GM19324 (cell line): ENCODE measurements at regions not wholly inside any gene's neighbourhood (a gene's known extent, or its start where the extent isn't known, plus 50 kb on each side); places are given as distances from the start of the nearest gene placed in this dataset.
A peak's percentile ranks its signal among the peaks of the same experiment; 100 is the strongest.
"Not testable (repeated sequence)": the region's sequence is repeated elsewhere in the genome, so short reads cannot be mapped to it uniquely, and the experiment has no call there.

Experiments used
- ATAC-seq: cut with Tn5 transposase; IDR thresholded peaks from one replicate; pipeline ENCODE4 v1.9.1; 2021; ENCODE audit warnings: mild to moderate bottlenecking, moderate library complexity; ENCODE audit not compliant: unreplicated experiment, low FRiP score

DNA sequence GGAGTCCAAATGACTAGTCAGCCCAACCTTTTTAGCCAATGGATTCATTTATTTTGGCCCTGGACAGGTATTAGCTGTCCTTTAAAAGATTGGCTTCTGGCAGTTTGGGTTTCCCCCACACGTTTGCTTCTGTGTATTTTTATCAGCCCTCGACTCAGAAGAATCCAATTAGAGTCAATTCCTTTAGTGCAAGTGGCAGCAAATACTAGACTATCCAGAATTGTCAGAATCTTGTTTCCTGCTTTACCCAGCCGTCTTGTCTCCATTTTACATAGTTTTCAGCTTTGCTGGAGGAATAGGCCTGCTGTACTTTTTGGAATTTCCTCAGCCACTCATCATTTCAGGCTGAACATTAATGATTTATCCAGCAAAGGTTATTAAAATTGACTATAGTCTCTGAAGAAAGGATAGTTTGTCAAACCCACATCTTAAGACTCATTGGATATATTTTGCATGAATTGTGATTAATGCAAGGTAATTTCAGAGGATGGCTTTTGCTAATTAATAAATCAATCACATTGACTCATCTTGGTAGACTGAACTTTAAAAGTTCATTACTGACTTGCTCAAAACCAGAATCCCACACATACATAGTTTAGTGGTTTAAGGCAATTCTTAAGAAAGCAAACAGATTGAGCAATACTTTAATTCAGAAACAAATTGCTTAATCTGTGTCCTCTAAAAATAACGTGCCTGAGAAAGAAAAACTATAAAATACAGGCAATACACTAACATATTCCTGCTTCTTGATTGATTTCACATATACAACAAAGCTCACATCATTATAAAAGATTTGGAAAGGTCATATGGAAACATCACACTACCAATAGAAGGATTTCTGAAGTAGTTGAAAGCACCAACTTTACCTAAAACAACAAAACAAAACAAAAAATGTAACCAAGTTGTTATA is 62.9 kb upstream of the ZNF217 start:
- ATAC-seq: no peak

DNA sequence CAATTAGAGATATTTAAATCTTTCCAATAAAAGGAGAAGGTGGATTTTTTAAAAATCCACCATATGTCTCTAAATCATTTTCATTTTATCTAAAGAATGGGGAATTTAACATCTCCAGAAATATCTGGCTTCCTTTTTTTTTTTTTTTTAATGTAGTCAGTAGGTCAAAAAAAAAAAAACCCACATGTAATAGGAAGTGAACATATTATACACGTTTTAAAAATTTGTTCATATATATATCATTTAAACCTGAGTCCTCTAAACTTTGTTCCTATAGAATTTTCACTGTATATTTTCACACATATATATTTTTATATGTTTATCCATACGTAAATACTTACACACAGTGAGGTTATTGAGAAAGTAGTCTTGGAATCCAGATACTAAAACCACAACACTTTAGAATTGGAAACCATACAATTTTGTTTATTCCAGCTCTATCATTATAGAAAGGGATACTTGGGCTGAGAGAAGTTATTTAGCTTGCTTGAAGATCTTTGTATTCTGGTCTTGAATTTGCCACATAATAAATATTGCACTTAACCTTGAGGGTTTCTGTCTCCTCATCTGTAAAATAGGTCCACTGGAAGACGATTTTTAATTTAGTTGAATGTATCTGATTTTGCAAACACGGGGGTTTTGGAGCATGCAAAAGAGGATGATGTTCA is 62.1 kb upstream of the ZNF217 start:
- no peak for ATAC-seq

DNA sequence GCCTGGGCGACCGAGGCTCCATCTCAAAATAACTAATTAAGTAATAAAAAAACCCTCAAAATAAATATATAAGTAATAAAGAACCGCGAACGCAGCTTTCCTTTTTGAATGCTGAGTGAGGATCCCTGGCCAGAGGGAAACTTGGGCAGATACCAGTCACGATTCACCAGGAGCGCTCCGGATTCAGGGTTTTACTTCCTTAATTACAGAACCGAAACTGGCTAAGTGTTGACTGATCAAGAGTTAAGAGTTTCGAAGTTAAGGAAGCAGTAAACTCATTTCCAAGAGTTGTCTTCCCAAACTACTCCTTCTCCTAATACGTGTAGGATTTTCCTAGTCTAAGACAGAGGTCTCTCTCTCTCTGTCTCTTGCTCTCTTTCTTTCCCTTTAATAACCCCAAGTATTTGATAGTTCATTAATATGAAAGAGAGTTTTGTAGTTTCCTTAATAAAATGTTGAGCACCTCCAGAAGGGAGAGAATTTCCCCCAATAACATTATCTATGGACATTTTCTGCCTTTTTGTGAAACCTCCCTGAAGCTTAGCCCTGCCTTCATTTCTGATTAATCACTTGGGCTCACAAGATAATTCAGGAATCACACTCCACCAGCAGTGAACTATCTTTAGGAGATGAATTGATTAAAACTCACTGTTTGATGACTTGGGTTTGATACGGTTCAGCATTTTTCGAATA is 61.4 kb upstream of the ZNF217 start:
- no peak for ATAC-seq

DNA sequence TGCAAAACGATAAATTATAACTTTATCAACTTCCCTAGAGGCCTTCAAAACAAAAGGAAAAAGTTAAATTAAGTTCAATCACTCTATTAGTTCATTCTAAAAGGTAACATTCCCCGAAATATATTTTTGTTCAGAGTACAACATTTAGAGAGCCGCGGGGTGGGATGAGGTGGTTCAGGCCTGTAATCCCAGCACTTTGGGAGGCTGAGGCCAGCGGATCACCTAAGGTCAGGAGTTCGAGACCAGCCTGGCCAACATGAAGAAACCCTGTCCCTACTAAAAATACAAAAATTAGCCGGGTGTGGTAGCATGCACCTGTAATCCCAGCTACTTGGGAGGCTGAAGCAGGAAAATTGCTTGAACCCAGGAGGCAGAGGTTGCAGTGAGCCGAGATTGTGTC is 60.9 kb upstream of the ZNF217 start:
- not testable (repeated sequence) for ATAC-seq

DNA sequence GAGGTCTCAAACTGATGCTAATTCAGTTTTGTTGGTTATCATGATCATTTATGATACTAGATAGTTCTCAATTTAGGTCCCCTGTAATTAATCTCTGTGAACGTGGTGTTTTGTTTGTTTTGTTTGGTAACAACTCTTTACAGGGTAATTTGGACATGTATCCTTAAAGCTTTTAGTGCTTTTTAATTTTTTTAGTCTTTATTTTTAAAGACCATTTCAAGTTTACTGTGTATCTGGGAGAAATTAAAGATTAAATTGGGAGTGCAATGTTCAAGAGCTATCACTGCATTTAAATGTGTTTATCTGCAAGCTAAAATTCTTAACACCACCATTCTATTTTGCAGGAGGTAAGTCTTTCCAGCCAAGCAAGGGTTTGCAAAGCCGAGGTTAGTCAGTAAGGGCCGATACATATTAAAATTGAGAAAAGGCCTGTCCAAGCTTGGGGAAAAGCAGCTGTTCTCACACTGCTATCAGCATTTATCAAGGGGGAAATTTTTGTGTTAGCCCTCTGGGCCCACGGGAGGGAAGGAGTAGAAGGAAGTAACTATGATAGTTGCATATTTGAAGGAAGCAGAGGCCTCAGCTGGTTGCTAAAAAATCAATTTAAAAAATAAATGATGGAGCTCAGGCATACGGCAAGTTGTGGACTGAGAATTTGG is 59.3 kb upstream of the ZNF217 start:
- no peak for ATAC-seq

DNA sequence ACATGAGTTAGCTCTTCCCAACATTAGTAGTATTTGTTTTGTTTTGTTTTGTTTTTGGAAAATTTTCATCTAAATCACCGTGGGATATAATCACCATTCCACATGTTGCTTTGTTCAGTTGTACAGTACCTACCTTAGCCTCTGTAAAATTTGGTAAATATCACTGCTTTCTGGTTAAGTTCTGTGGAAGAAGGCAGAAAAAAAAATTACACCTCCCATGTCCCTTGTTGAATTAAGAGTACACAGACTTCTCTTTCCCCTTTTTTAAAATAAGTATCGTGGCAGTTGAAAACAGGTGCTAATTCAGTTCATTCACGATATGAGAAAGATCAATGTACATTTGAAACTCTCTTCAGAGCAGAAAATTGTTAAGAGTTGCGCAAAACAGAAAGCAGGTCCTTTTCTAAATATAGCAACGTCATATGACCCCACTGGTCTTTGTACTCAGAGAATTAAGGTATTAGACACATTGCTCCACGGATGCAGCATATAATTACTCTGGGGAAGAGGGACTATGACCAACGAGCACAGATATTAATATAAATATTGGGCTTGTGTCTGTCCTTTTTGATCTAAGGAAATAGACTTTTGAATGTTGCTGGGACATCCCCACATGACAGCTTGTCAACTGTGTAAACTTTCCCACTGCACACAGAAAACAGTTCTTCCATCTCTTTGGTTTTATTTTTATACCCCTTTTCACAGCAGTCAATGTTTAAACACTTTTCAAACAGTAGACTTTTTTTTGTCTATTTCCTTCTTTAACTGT is 58.6 kb upstream of the ZNF217 start:
- peak; percentile 55 for ATAC-seq

DNA sequence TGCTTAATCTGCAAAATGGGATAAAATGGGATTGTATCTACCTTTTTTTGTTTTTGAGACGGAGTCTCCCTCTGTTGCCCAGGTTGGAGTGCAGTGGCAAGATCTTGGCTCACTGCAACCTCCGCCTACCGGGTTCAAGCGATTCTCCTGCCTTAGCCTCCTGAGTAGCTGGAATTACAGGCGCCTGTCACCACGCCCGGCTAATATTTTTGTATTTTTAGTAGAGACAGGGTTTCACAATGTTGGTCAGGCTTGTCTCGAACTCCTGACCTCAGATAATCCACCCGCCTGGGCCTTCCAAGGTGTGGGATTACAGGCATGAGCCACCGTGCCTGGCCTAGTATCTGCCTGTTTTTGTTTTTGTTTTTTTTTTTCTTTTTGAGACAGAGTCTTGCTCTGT is 55.9 kb upstream of the ZNF217 start:
- ATAC-seq: not testable (repeated sequence)

DNA sequence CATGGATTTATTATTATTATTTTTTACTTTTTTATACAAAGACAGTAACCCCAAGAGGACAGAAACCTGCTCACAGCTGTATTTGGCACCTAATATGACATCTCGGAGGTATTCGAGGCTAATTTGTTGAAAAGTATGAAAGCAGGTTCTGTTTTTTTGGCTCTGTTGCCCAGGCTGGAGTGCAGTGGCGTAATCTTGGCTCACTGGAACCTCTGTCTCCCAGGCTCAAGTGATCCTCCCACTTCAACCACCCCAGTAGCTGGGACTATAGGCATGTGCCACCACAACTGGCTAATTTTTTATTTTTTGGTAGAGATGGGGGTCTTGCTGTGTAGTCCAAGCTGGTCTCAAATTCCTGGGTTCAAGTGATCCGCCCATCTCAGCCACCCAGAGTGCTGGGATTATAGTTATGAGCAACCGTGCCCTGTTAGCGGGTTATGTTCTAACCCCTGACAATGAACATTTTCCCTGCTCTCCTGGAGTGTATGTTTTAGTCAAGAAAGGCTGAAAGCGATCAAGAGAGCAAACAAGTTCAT is 53.7 kb upstream of the ZNF217 start:
- ATAC-seq: no peak

DNA sequence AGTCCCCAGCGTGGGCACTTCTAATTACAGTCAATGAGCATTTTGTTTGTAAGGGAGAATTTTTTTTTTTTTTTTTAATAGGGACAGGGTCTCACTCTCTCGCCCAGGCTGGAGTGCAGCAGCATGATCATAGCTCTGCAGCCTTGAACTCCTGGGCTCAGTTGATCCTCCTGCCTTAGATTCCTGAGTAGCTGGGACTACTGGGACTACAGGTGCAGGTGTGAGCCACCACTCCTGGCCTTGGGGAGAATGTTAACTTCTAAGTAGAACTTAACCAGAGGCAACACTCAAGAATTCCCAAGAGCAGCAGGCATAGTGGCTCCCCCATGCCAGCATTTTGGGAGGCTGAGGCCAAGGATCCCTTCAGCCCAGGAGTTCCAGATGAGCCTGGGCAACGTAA is 52.9 kb upstream of the ZNF217 start:
- ATAC-seq: no peak

DNA sequence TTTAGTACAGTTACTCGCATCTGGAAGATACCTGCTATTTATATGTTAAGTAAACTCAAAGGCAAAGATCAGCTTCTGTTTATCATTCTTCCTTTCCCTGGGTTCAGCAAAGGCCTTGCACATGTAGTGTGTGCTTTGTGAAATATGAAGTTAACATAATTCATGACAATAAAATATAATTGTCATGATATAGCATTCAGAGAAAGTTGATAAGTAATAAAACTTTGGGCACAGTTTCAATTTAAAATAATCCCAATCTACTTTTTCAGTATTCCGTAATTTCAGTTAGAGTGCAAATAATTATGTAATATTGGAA is 51.9 kb upstream of the ZNF217 start:
- ATAC-seq: no peak

DNA sequence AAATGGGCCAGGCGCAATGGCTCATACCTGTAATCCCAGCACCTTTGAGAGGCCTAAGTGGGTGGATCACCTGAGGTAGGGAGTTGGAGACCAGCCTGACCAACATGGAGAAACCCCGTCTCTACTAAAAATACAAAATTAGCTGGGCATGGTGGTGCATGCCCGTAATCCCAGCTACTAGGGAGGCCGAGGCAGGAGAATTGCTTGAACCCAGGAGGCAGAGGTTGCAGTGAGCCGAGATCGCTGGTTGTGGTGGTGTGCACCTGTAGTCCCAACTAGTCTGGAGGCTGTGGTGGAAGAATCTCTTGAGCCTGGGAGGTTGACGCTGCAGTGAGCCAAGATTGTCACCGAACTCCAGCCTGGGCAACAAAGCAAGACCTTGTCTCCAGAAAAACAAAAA is 50.5 kb upstream of the ZNF217 start:
- ATAC-seq: not testable (repeated sequence)
